ENCODE measurements at regions not wholly inside any gene's neighbourhood (a gene's known extent, or its start where the extent isn't known, plus 50 kb on each side); places are given as distances from the start of the nearest gene placed in this dataset.

DNA sequence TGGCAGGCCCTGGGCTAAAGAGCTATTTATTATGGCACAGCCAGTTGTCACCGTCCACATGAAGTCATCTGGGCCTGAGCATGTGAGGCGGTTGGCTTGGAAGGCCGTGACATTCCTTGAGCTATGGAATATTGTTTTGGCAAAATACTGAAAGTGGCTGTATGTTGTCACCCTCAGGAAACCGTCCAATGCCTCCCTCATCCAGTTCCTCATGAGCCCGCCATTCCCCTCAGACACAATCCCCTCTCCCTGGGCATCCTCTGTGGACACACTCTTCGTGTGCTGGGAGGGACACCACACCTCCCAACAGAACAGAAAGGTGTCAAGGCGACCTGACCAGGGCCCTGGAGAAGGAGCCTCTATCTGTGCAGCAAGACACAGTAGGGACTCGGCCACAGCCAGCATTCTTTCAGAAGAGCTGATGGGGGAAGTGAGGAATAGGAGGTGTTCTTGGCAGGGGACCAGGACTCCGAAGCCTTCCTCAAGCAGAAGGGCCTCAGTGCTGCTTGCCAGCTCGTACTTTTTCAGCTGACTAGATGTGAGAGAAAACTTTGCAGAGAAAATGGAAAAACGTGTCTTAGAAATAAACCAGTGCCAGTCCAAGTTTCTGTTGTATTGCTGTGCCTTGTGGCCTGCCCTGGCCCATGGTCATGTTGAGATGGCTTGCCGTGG, 120.5 kb downstream of the SOD2 start:
- TF ChIP-seq, protein P1, sequence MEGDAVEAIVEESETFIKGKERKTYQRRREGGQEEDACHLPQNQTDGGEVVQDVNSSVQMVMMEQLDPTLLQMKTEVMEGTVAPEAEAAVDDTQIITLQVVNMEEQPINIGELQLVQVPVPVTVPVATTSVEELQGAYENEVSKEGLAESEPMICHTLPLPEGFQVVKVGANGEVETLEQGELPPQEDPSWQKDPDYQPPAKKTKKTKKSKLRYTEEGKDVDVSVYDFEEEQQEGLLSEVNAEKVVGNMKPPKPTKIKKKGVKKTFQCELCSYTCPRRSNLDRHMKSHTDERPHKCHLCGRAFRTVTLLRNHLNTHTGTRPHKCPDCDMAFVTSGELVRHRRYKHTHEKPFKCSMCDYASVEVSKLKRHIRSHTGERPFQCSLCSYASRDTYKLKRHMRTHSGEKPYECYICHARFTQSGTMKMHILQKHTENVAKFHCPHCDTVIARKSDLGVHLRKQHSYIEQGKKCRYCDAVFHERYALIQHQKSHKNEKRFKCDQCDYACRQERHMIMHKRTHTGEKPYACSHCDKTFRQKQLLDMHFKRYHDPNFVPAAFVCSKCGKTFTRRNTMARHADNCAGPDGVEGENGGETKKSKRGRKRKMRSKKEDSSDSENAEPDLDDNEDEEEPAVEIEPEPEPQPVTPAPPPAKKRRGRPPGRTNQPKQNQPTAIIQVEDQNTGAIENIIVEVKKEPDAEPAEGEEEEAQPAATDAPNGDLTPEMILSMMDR (IDR thresholded peaks at IDR 0.05) = no peak
- TF ChIP-seq POLR2A (IDR thresholded peaks at IDR 0.05) = no peak
